Esophagus muscularis mucosa (tissue), 4 donors: ENCODE measurements at regions not wholly inside any gene's neighbourhood (a gene's known extent, or its start where the extent isn't known, plus 50 kb on each side); places are given as distances from the start of the nearest gene placed in this dataset.

Experiments
- EP300 ChIP-seq: sonication (generic); formaldehyde crosslinking; IDR thresholded peaks from one replicate; pipeline ENCODE4 v1.6.1; 2017; ENCODE audit warnings: antibody characterized with exemption
- POLR2AphosphoS5 ChIP-seq, 2 donors: sonication (generic); formaldehyde crosslinking; IDR thresholded peaks; one replicate each; pipeline ENCODE4 v1.6.1; 2017; ENCODE audit warnings: antibody characterized with exemption in 2 of 2
- TF ChIP-seq, protein P1 (sequence below), 3 experiments: fragments of 200-600 bp in 2 of 3; fragments of 450-650 bp in 1 of 3; sonication (generic) in 2 of 3; IDR thresholded peaks; one replicate each; pipeline ENCODE4 v1.5.1; 2017 to 2019; ENCODE audit warnings: antibody characterized with exemption in 3 of 3, mild to moderate bottlenecking in 2 of 3, moderate library complexity in 1 of 3

DNA sequence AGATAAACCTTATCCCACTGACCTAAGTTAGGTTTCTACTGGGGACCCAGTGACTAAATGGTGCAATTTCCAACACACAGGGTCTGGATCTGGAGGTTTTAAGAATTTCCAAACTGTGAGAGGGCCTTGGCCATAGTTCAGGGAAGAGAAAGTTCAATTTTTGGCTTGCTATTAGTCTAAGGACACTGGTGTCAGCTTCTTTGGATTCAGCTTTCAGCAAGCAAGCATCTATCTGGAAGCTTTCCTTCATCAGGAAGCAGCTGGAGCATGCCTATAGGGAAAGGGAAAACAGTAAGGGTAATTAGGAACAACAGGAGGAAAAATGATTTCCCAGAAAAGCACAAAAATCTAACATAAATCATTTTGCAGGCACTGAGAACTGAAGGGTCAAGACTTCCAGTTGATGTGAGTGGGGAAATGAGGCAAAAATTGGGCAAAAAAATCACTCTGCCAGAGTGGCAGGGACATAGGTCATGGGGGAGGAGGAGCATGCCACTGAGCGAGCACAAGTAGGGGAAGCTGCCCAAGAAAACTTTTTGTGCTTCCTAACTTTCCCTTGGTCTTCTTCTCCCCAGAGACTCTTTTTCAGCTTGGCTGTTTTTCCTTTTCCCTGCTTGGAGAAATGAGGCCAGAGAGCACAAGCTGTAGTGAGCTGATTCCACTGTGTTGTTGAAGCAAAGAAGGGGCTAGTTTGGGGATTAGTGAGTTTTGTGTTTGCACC lies 299.6 kb downstream of the FGF10 start:
- TF ChIP-seq, protein P1, sequence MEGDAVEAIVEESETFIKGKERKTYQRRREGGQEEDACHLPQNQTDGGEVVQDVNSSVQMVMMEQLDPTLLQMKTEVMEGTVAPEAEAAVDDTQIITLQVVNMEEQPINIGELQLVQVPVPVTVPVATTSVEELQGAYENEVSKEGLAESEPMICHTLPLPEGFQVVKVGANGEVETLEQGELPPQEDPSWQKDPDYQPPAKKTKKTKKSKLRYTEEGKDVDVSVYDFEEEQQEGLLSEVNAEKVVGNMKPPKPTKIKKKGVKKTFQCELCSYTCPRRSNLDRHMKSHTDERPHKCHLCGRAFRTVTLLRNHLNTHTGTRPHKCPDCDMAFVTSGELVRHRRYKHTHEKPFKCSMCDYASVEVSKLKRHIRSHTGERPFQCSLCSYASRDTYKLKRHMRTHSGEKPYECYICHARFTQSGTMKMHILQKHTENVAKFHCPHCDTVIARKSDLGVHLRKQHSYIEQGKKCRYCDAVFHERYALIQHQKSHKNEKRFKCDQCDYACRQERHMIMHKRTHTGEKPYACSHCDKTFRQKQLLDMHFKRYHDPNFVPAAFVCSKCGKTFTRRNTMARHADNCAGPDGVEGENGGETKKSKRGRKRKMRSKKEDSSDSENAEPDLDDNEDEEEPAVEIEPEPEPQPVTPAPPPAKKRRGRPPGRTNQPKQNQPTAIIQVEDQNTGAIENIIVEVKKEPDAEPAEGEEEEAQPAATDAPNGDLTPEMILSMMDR (IDR thresholded peaks at IDR 0.05): no peak
- TF ChIP-seq POLR2AphosphoS5 (IDR thresholded peaks at IDR 0.05) (no peak), EP300 (no peak)
